ENCODE measurements at regions not wholly inside any gene's neighbourhood (a gene's known extent, or its start where the extent isn't known, plus 50 kb on each side); places are given as distances from the start of the nearest gene placed in this dataset.

DNA sequence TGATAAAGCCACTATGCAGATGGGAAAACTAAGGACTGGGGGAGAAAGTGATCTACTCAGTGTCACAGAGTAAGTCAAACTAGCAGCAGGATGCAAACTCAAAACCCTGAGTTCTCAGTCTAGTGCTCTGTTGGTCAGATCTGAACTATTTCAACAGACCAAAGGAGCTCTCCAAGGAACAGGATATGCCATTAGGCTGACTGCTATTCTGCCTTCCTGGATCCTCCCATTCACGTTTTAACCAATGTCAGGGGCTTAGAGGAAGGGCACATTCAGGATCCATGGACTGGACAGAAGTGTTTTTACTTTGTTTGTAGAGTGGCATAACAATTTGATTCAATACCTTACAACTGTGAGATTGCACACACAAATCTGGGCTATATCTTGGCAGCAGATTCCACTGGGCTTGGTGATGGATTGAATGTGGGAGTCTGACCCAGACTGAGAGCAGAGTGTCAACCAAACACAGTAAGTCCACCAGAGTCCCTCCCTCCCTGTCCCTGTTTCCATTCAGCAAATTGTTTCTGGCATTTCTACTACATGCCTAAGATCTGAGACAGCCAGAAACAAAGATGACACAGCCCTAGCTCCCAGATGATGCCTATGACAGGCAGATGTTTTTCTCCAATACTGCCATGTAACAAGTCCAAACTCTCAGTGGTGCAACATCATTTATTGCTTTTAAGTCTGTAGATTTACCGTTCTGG, 337.8 kb upstream of the CDH5 start:
- TF ChIP-seq CBFB (CRISPR knock-in tag; IDR thresholded peaks at IDR 0.05; ENCODE audit: low read depth): no peak
- TF ChIP-seq, protein P1, sequence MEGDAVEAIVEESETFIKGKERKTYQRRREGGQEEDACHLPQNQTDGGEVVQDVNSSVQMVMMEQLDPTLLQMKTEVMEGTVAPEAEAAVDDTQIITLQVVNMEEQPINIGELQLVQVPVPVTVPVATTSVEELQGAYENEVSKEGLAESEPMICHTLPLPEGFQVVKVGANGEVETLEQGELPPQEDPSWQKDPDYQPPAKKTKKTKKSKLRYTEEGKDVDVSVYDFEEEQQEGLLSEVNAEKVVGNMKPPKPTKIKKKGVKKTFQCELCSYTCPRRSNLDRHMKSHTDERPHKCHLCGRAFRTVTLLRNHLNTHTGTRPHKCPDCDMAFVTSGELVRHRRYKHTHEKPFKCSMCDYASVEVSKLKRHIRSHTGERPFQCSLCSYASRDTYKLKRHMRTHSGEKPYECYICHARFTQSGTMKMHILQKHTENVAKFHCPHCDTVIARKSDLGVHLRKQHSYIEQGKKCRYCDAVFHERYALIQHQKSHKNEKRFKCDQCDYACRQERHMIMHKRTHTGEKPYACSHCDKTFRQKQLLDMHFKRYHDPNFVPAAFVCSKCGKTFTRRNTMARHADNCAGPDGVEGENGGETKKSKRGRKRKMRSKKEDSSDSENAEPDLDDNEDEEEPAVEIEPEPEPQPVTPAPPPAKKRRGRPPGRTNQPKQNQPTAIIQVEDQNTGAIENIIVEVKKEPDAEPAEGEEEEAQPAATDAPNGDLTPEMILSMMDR (IDR thresholded peaks at IDR 0.05): no peak
- TF ChIP-seq, protein P2, sequence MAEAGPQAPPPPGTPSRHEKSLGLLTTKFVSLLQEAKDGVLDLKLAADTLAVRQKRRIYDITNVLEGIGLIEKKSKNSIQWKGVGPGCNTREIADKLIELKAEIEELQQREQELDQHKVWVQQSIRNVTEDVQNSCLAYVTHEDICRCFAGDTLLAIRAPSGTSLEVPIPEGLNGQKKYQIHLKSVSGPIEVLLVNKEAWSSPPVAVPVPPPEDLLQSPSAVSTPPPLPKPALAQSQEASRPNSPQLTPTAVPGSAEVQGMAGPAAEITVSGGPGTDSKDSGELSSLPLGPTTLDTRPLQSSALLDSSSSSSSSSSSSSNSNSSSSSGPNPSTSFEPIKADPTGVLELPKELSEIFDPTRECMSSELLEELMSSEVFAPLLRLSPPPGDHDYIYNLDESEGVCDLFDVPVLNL (CRISPR knock-in tag; IDR thresholded peaks at IDR 0.05; ENCODE audit: borderline replicate concordance, low read depth): no peak
- TF ChIP-seq, protein P3, sequence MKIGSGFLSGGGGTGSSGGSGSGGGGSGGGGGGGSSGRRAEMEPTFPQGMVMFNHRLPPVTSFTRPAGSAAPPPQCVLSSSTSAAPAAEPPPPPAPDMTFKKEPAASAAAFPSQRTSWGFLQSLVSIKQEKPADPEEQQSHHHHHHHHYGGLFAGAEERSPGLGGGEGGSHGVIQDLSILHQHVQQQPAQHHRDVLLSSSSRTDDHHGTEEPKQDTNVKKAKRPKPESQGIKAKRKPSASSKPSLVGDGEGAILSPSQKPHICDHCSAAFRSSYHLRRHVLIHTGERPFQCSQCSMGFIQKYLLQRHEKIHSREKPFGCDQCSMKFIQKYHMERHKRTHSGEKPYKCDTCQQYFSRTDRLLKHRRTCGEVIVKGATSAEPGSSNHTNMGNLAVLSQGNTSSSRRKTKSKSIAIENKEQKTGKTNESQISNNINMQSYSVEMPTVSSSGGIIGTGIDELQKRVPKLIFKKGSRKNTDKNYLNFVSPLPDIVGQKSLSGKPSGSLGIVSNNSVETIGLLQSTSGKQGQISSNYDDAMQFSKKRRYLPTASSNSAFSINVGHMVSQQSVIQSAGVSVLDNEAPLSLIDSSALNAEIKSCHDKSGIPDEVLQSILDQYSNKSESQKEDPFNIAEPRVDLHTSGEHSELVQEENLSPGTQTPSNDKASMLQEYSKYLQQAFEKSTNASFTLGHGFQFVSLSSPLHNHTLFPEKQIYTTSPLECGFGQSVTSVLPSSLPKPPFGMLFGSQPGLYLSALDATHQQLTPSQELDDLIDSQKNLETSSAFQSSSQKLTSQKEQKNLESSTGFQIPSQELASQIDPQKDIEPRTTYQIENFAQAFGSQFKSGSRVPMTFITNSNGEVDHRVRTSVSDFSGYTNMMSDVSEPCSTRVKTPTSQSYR (CRISPR knock-in tag; IDR thresholded peaks at IDR 0.05): no peak
- no peak for TF ChIP-seq NR2C2 (CRISPR knock-in tag; IDR thresholded peaks at IDR 0.05)
- TF ChIP-seq, protein P4, sequence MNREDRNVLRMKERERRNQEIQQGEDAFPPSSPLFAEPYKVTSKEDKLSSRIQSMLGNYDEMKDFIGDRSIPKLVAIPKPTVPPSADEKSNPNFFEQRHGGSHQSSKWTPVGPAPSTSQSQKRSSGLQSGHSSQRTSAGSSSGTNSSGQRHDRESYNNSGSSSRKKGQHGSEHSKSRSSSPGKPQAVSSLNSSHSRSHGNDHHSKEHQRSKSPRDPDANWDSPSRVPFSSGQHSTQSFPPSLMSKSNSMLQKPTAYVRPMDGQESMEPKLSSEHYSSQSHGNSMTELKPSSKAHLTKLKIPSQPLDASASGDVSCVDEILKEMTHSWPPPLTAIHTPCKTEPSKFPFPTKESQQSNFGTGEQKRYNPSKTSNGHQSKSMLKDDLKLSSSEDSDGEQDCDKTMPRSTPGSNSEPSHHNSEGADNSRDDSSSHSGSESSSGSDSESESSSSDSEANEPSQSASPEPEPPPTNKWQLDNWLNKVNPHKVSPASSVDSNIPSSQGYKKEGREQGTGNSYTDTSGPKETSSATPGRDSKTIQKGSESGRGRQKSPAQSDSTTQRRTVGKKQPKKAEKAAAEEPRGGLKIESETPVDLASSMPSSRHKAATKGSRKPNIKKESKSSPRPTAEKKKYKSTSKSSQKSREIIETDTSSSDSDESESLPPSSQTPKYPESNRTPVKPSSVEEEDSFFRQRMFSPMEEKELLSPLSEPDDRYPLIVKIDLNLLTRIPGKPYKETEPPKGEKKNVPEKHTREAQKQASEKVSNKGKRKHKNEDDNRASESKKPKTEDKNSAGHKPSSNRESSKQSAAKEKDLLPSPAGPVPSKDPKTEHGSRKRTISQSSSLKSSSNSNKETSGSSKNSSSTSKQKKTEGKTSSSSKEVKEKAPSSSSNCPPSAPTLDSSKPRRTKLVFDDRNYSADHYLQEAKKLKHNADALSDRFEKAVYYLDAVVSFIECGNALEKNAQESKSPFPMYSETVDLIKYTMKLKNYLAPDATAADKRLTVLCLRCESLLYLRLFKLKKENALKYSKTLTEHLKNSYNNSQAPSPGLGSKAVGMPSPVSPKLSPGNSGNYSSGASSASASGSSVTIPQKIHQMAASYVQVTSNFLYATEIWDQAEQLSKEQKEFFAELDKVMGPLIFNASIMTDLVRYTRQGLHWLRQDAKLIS (CRISPR knock-in tag; IDR thresholded peaks at IDR 0.05; ENCODE audit: borderline replicate concordance): no peak
- no peak for TF ChIP-seq ZBTB21 (CRISPR knock-in tag; IDR thresholded peaks at IDR 0.05; ENCODE audit: borderline replicate concordance)
- TF ChIP-seq, protein P5, sequence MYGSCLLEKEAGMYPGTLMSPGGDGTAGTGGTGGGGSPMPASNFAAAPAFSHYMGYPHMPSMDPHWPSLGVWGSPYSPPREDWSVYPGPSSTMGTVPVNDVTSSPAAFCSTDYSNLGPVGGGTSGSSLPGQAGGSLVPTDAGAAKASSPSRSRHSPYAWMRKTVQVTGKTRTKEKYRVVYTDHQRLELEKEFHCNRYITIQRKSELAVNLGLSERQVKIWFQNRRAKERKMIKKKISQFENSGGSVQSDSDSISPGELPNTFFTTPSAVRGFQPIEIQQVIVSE (CRISPR knock-in tag; IDR thresholded peaks at IDR 0.05; ENCODE audit: borderline replicate concordance): no peak
- no peak for TF ChIP-seq SP1 (CRISPR knock-in tag; conservative IDR thresholded peaks at IDR 0.05)
- TF ChIP-seq, protein P6, sequence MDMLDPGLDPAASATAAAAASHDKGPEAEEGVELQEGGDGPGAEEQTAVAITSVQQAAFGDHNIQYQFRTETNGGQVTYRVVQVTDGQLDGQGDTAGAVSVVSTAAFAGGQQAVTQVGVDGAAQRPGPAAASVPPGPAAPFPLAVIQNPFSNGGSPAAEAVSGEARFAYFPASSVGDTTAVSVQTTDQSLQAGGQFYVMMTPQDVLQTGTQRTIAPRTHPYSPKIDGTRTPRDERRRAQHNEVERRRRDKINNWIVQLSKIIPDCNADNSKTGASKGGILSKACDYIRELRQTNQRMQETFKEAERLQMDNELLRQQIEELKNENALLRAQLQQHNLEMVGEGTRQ (CRISPR knock-in tag; IDR thresholded peaks at IDR 0.05): no peak
- TF ChIP-seq GTF2I (CRISPR knock-in tag; conservative IDR thresholded peaks at IDR 0.05): no peak
- TF ChIP-seq KAT7 (CRISPR knock-in tag; IDR thresholded peaks at IDR 0.05; ENCODE audit: borderline replicate concordance): no peak
- no peak for TF ChIP-seq ZNF416 (CRISPR knock-in tag; IDR thresholded peaks at IDR 0.05)
- TF ChIP-seq ZNF232 (CRISPR knock-in tag; IDR thresholded peaks at IDR 0.05): no peak

Measured in WTC11 (cell line).